ENCODE measurements at regions not wholly inside any gene's neighbourhood (a gene's known extent, or its start where the extent isn't known, plus 50 kb on each side); places are given as distances from the start of the nearest gene placed in this dataset.

DNA sequence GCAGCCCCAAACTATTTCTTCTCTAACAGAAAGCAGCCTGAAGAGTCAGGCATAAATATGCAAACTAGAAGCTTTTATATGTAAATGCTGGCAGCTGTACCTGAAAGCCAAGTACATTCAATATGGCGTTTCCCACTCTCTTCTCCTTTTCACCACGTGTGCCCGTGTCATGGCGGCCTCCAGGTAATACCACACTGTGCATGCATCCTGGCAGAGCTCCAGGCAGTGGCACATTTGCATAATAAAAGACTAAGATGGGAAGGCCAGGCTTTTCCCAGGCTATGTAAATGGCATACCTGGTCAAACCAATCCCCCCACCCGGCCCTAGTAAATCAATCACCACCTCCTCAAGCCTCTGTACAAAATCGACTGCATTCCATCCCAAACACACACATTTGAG is 120.6 kb downstream of the MMUT start:
- TF ChIP-seq, protein P1, sequence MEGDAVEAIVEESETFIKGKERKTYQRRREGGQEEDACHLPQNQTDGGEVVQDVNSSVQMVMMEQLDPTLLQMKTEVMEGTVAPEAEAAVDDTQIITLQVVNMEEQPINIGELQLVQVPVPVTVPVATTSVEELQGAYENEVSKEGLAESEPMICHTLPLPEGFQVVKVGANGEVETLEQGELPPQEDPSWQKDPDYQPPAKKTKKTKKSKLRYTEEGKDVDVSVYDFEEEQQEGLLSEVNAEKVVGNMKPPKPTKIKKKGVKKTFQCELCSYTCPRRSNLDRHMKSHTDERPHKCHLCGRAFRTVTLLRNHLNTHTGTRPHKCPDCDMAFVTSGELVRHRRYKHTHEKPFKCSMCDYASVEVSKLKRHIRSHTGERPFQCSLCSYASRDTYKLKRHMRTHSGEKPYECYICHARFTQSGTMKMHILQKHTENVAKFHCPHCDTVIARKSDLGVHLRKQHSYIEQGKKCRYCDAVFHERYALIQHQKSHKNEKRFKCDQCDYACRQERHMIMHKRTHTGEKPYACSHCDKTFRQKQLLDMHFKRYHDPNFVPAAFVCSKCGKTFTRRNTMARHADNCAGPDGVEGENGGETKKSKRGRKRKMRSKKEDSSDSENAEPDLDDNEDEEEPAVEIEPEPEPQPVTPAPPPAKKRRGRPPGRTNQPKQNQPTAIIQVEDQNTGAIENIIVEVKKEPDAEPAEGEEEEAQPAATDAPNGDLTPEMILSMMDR (conservative IDR thresholded peaks at IDR 0.05; ENCODE audit: low read depth, low read length): no peak
- no peak for TF ChIP-seq EZH2phosphoT487 (IDR thresholded peaks at IDR 0.05; ENCODE audit: borderline replicate concordance, low read length)
- TF ChIP-seq EZH2 (IDR thresholded peaks at IDR 0.05; ENCODE audit: low read length, unreplicated experiment): no peak
- no peaks in the 10 kb centered on the region for H3K9me3 ChIP-seq (ENCODE audit: low read length)
- H2AFZ ChIP-seq (ENCODE audit: low read length): no peak overlapping the region
- POLR2A ChIA-PET (ENCODE audit: unreplicated experiment): no interaction called here
- H3K79me2 ChIP-seq (ENCODE audit: low read length): no peaks in the 10 kb centered on the region
- H3F3A ChIP-seq (ENCODE audit: low read length, unreplicated experiment): no peaks in the 10 kb centered on the region
- BruUV-seq (replicated peaks): no TSS peak
- no peaks in the 10 kb centered on the region for H3K4me1 ChIP-seq (ENCODE audit: insufficient read depth, low read length)
- intact Hi-C loops (cut with micrococcal nuclease): no loop called here
- no peak overlapping the region for H3K4me2 ChIP-seq (ENCODE audit: low read length)
- no peak overlapping the region for H3K27ac ChIP-seq (ENCODE audit: low read length)
- no peaks in the 10 kb centered on the region for H3K9me2 ChIP-seq (replicated peaks; ENCODE audit: low read length)
- CTCF ChIA-PET: no interaction called here
- ATAC-seq (no peak), DNase-seq (no peak)
- no peak overlapping the region for H3K4me3 ChIP-seq (ENCODE audit: low read length)
- H4K20me1 ChIP-seq (ENCODE audit: low read length): no peaks in the 10 kb centered on the region
- no peaks in the 10 kb centered on the region for H3K36me3 ChIP-seq (ENCODE audit: low read depth, low read length)
- no peaks in the 10 kb centered on the region for H3K27me3 ChIP-seq (ENCODE audit: low read length)
- no peak overlapping the region for H3K9ac ChIP-seq (ENCODE audit: low read length)

DNA sequence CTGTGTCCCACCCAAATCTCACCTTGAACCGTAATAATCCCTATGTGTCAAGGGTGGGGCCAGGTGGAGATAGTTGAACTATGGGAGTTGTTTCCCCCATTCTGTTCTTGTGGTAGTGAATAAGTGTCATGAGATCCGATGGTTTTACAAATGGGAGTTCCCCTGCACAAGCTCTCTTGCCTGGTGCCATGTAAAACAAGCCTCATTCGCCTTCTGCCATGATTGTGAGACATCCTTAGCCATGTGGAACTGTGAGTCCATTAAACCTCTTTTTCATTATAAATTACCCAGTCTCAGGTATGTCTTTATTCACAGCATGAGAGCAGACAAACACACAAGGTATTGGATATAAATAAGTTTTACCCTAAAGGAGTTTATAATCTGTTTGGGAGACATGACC is 121.2 kb downstream of the MMUT start:
- intact Hi-C loops (cut with micrococcal nuclease): no loop called here
- H3K27ac ChIP-seq (ENCODE audit: low read length): no peak overlapping the region
- H3K27me3 ChIP-seq (ENCODE audit: low read length): no peaks in the 10 kb centered on the region
- H3K9me3 ChIP-seq (ENCODE audit: low read length): no peaks in the 10 kb centered on the region
- no peak overlapping the region for H3K4me2 ChIP-seq (ENCODE audit: low read length)
- no peaks in the 10 kb centered on the region for H3K4me1 ChIP-seq (ENCODE audit: insufficient read depth, low read length)
- no peak overlapping the region for H3K4me3 ChIP-seq (ENCODE audit: low read length)
- BruUV-seq (replicated peaks): no TSS peak
- no peaks in the 10 kb centered on the region for H3F3A ChIP-seq (ENCODE audit: low read length, unreplicated experiment)
- no peaks in the 10 kb centered on the region for H3K36me3 ChIP-seq (ENCODE audit: low read depth, low read length)
- H2AFZ ChIP-seq (ENCODE audit: low read length): no peak overlapping the region
- H3K9ac ChIP-seq (ENCODE audit: low read length): no peak overlapping the region
- POLR2A ChIA-PET (ENCODE audit: unreplicated experiment): no interaction called here
- CTCF ChIA-PET: no interaction called here
- H3K79me2 ChIP-seq (ENCODE audit: low read length): no peaks in the 10 kb centered on the region
- ATAC-seq (no peak), DNase-seq (no peak)
- no peaks in the 10 kb centered on the region for H3K9me2 ChIP-seq (replicated peaks; ENCODE audit: low read length)
- H4K20me1 ChIP-seq (ENCODE audit: low read length): no peaks in the 10 kb centered on the region
- no peak for TF ChIP-seq EZH2phosphoT487 (IDR thresholded peaks at IDR 0.05; ENCODE audit: borderline replicate concordance, low read length)
- TF ChIP-seq, protein P1 (conservative IDR thresholded peaks at IDR 0.05; ENCODE audit: low read depth, low read length): no peak
- no peak for TF ChIP-seq EZH2 (IDR thresholded peaks at IDR 0.05; ENCODE audit: low read length, unreplicated experiment)

GRCh38 chr6:49339096-49339495 is 124.0 kb downstream of the MMUT start:
- Histone ChIP-seq H3K9me3 (ENCODE audit: low read length) (no peaks in the 10 kb centered on the region), H3K79me2 (ENCODE audit: low read length) (no peaks in the 10 kb centered on the region), H3K27me3 (ENCODE audit: low read length) (no peaks in the 10 kb centered on the region), H3K4me2 (ENCODE audit: low read length) (no peak overlapping the region), H3K4me3 (ENCODE audit: low read length) (no peak overlapping the region), H3K4me1 (ENCODE audit: insufficient read depth, low read length) (no peaks in the 10 kb centered on the region), H3K9ac (ENCODE audit: low read length) (no peak overlapping the region), H3F3A (ENCODE audit: low read length, unreplicated experiment) (no peaks in the 10 kb centered on the region), H4K20me1 (ENCODE audit: low read length) (no peaks in the 10 kb centered on the region), H3K36me3 (ENCODE audit: low read depth, low read length) (no peaks in the 10 kb centered on the region), H3K27ac (ENCODE audit: low read length) (no peak overlapping the region), H3K9me2 (replicated peaks; ENCODE audit: low read length) (no peaks in the 10 kb centered on the region), H2AFZ (ENCODE audit: low read length) (no peak overlapping the region)
- BruUV-seq (replicated peaks): no TSS peak
- intact Hi-C loops (cut with micrococcal nuclease): no loop called here
- ATAC-seq: no peak
- ChIA-PET CTCF (no interaction called here), POLR2A (ENCODE audit: unreplicated experiment) (no interaction called here)
- DNase-seq: no peak
- no peak for TF ChIP-seq EZH2phosphoT487 (IDR thresholded peaks at IDR 0.05; ENCODE audit: borderline replicate concordance, low read length)
- no peak for TF ChIP-seq EZH2 (IDR thresholded peaks at IDR 0.05; ENCODE audit: low read length, unreplicated experiment)
- TF ChIP-seq, protein P1 (conservative IDR thresholded peaks at IDR 0.05; ENCODE audit: low read depth, low read length): no peak

Measured in PC-3 (cell line).